ENCODE measurements at regions not wholly inside any gene's neighbourhood (a gene's known extent, or its start where the extent isn't known, plus 50 kb on each side); places are given as distances from the start of the nearest gene placed in this dataset.

GRCh38 chr5:172540099-172540870 lies 86.0 kb upstream of the SH3PXD2B start:
- peaks cover 1% of the 10 kb centered on the region for H3K27me3 ChIP-seq (ENCODE audit: control insufficient read depth, insufficient read depth, low read length)

GRCh38 chr5:172535108-172535445 lies 80.8 kb upstream of the SH3PXD2B start:
- H3K4me3 ChIP-seq (ENCODE audit: low read depth, low read length), result no peak overlapping the region
- DNase-seq (ENCODE audit: low read depth), result no peak
- no peaks in the 10 kb centered on the region for H3K36me3 ChIP-seq (ENCODE audit: control insufficient read depth, insufficient read depth, low read length)
- POLR2A ChIA-PET, result no interaction called here
- CTCF ChIA-PET, result interaction anchor here (1.3 kb wide), 1 partner anchor 163 kb away, joined by 3 read pairs; no protein-coding TSS in a partner anchor
- no peak for TF ChIP-seq CTCF (IDR thresholded peaks at IDR 0.05; ENCODE audit: insufficient read depth, low read depth, low read length)
- H3K27me3 ChIP-seq (ENCODE audit: control insufficient read depth, insufficient read depth, low read length), result peaks cover 11% of the 10 kb centered on the region

More at GRCh38 chr5:172540099-172540870, 86.0 kb upstream of the SH3PXD2B start:
- DNase-seq (ENCODE audit: low read depth), result no peak
- Histone ChIP-seq H3K36me3 (ENCODE audit: control insufficient read depth, insufficient read depth, low read length) (no peaks in the 10 kb centered on the region), H3K4me3 (ENCODE audit: low read depth, low read length) (no peak overlapping the region)
- POLR2A ChIA-PET, result no interaction called here
- CTCF ChIA-PET, result interaction anchor here (1.2 to 1.5 kb wide), 2 partner anchors 10 to 157 kb away, joined by 4 to 5 read pairs; no protein-coding TSS in a partner anchor
- no peak for TF ChIP-seq CTCF (IDR thresholded peaks at IDR 0.05; ENCODE audit: insufficient read depth, low read depth, low read length)

GRCh38 chr5:172534229-172535107 lies 80.1 kb upstream of the SH3PXD2B start:
- Histone ChIP-seq H3K36me3 (ENCODE audit: control insufficient read depth, insufficient read depth, low read length) (no peaks in the 10 kb centered on the region), H3K4me3 (ENCODE audit: low read depth, low read length) (no peak overlapping the region), H3K27me3 (ENCODE audit: control insufficient read depth, insufficient read depth, low read length) (peaks cover 15% of the 10 kb centered on the region)
- DNase-seq (ENCODE audit: low read depth), result no peak
- CTCF ChIA-PET, result no interaction called here
- no peak for TF ChIP-seq CTCF (IDR thresholded peaks at IDR 0.05; ENCODE audit: insufficient read depth, low read depth, low read length)
- POLR2A ChIA-PET, result no interaction called here

- Histone ChIP-seq H3K36me3 (ENCODE audit: control insufficient read depth, insufficient read depth, low read length) (no peaks in the 10 kb centered on the region), H3K27me3 (ENCODE audit: control insufficient read depth, insufficient read depth, low read length) (peaks cover 16% of the 10 kb centered on the region), H3K4me3 (ENCODE audit: low read depth, low read length) (no peak overlapping the region)
- CTCF ChIA-PET, result interaction anchor here (0.6 to 1.0 kb wide), 3 partner anchors 13 to 81 kb away, joined by 3 read pairs; no protein-coding TSS in a partner anchor
- DNase-seq (ENCODE audit: low read depth), result no peak
- no peak for TF ChIP-seq CTCF (IDR thresholded peaks at IDR 0.05; ENCODE audit: insufficient read depth, low read depth, low read length)
- POLR2A ChIA-PET, result no interaction called here
Observed at GRCh38 chr5:172533399-172534228, 79.3 kb upstream of the SH3PXD2B start.

Data from BJ (cell line).